Stimulated activated CD4-positive, alpha-beta T cell treated with anti-CD3 and anti-CD28 coated beads, TNF-alpha, amount 100 ng/mL, for 4 hours (primary cell): ENCODE measurements at regions not wholly inside any gene's neighbourhood (a gene's known extent, or its start where the extent isn't known, plus 50 kb on each side); places are given as distances from the start of the nearest gene placed in this dataset.
"Not testable (repeated sequence)": the region's sequence is repeated elsewhere in the genome, so short reads cannot be mapped to it uniquely, and the experiment has no call there.

Experiments
- DNase-seq, 3 experiments: peaks; one replicate each; pipeline ENCODE4 v3.0.0-alpha.2; 2020; ENCODE audit warnings: low read depth in 3 of 3

DNA sequence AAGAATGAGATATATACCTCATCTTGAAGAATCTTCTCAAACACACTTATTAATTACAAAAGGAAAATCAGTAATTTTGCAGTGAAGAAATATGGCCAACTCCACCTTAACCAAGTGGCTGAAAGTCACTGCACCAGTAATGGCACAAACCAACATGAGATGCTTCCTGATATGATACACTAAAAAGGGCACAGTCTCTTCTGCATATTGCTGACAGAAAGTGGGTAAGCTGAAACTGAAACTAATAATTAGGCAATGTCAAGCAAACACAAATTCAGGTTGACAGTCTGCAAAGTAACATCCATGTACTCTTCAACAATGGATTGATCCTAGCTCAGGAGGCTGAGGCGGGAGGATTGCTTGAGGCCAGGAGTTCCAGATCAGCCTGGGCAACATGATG lies 56.1 kb downstream of the ZNF22 start:
- DNase-seq = not testable (repeated sequence)

DNA sequence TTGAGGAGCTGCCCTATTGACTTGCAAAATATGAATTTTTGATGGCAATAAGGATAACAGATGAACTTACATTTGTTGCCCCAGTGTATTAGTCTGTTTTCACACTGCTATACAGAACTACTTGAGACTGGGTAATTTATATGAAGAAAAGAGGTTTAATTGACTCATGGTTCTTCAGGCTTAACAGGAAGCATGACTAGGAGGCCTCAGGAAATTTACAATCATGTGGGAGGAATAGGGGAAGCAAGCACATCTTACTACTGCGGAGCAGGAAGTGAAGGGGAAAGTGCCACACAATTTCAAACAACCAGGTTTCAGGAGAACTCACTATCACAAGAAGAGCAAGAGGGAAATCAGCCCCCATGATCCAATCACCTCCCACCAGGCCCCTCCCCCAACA lies 57.9 kb downstream of the ZNF22 start:
- no peak for DNase-seq

DNA sequence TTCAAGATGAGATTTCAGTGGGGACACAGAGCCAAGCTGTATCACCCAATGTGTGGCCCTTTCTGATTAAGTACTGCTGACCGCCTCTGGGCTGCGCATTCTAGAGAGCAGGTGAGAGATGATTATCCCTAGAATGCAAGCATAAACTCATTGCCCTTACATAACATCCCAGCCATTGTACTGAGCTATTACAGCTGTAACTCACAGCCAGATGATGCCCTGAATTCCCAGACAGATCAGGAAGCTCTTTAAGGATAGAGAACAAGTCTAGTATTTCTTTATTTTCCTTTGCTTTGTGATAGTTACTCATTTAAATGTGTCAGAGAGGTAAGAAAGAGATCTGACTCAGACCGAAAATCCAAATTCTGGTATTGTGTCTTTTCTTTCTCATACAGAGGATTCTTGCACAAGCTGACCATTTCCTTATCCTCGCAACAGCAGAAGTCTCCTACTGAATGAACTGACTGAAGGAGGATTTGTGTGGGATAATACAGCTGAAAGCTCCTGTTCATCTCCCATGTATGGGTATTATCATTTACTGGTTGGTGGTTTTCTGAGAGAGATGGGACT lies 58.4 kb downstream of the ZNF22 start:
- DNase-seq = no peak

DNA sequence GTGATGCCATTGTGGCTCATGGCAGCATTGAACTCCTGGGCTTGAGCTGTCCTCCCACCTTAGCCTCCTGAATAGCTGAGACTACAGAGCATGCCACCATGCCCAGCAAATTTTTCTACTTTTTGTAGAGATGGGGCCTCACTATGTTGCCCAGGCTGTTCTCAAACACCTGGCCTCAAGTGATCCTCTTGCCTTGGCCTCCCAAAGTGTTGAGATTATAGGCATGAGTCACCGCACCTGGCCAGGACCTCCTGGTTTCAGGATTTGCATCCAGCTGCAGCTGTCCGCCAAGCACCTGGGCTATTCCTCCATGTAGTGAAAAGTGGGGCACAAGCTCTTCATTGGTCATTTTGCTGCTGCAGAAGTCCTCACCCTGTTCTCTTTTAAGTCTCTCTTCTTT lies 58.9 kb downstream of the ZNF22 start:
- DNase-seq = no peak

DNA sequence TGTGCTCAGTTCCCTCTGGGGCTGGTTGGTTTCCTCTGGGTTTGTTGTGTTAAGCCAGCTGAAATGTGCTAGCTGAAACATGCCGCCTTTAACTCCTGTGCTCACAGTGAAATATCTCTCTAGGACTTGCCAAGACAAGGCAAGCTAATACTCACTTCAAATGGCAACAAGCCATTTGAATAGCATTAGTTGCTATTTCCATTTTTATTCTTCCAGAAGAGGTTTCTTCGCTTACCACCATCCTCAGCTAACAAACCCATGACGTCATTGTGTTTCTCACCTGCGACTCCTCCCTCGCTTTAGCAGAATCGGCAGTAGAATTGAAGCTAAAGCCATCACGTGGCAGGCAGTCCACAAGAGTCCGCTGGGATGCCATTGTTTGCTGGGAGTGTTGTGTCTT lies 61.3 kb downstream of the ZNF22 start:
- no peak for DNase-seq

DNA sequence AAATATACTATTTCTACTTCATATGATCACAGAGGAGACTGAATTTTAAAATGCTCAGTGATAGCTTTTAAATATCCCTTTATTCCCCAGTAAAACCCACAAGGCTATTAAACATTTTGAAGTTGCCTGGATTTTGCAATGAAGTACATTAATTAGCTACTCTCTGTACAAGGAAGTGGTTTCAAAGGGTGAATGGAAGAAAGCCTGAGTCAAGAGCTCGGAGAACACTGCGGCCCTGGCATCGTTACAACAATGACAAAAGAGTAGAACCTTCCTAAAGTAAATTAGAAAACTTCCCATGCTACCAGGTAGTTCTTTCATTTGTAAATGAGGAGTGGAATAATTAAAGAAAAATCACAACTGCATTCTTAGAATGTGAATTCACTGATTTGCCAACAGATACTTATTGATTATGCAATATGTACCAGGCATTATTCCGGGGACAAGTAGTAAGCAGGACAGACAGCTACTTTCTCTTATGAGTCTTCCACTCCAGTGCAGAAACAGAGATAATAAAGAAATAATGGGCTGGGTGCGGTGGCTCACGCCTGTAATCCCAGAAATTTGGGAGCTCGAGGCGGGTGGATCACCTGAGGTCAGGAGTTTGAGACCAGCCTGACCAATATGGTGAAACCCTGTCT lies 63.0 kb downstream of the ZNF22 start:
- DNase-seq = no peak

DNA sequence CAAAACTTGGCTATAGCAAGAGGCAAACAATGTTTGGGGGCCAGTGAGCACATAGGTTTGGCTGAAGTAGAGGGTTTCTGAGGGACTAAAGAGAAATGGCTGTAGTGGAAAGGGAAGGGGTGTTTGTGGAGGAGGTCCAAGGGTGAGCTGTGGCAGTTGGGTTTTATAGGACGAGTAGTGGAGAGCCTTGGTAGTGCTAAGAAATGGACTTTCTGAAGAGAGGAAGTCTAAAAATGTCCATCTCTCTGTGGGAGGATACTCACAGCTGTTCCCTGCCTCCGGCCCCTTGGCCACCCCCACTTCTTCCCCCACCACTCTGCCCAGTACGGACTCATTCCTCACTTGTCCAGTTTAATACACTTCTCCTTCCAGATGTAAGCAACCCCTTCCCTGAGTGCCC lies 64.3 kb downstream of the ZNF22 start:
- no peak for DNase-seq

DNA sequence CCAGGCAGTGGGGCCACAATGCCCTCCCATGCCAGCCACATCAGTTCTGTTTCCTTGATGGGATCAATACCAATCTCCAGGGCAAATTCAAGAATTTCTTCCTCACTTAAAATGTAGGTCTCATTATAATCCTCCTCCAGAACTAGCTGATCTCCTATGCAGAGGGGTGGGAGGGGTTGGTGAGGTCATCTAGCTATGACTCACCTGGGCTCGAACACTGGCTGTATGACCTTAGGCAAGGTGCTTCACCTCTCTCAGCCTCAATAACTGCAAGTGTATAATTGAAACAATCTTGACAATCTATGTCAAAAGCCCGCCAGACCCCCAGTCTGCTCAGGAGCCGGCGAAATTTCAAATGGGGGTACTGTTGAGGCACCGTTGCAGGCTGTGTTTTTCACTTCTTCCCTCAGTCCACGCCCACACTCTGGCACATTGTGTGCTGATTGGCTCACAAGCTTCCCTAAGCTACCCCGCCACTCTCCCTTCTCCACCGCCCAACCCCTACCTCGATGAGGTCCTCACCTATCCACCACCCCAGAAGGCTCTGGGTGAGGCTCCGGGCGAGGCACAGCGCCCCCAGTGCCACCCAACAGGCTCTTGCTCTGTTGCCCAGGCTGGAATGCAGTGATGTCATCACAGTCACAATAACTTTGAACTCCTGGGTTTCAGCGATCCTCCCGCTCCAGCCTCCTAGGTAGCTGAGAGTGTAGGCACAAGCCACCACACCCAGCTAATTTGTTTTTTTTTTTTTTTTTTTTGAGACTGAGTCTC lies 70.5 kb downstream of the ZNF22 start:
- DNase-seq = no peak

DNA sequence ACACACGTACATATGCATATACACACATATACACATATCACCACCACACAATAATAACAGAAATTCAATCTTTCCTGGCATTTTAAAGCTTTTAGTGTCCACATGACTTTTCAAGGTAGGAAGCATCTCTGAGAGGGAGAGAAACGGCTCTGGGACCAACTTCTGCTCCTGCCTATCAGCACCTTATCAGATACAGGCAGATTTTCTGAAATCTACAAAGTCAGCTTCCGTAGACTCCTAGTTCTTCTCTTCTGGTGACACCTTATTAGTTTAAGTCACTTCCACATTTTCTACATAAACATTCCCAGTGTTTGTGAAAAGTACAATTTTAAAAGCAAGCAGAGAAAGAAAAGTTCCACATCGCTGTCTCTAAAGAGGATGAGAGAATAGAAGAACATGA lies 74.5 kb downstream of the ZNF22 start:
- no peak for DNase-seq

DNA sequence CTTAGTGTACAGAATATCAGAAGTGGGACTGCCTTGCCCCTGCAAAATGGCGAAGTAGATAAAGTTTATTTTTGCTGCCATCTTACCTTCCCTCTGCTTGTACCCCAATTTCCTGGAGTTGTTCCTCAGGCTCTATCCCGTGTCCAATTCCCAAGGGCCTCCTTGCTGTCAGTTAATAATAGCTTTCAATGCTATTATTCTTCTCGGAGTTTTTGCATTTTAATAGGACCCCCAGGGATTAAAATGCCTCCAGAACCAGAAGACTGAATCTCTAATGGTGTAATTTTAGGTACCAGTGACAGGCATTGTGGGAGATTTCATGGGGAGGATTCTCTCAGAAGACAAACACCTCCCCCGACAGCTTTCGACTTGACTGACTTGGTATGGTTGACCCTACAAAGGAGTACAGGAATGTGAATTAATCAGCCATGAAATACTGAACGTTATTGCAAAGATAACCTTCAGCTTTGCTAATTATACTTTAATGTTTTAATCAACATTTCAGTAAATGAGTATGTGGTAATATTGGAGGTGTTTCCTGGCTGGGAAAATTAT lies 75.2 kb downstream of the ZNF22 start:
- no peak for DNase-seq

DNA sequence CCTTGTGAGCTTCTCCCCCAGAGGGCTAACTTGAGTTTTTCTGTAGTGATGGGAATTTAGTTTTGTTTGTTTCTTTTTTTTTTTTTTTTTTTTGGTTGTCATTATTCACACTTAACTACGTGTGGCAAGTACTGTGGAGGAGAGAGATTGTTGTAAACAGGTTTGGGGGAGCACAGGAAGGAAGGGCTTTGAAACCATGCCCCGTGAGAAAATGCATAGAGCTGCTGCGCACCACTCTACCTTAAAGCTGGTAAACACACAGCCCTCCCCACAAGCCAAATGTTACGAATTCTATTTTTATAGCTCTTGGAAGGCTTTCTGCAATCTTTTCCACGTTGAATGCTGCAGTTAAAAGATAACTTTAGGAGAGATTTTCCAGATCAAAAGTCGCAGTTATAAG lies 76.2 kb downstream of the ZNF22 start:
- no peak for DNase-seq

DNA sequence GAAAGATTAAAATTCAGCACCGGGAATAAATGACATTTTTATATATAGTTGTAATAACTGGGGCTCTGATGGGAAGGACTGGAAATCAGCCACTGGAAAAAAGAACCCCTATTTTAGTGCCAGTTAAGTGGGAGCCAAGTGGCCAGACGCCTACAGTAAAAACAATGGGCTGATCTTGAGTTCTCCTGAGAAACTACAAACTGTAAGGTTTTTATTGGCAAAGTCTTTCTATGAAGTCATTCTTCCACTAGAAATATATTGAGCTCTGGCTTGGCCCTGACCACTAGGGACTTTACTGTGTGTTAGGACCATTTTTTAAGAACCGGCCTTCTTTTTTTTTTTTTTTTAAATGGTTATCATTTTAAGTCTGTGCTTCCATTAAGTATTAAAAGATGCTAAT lies 79.6 kb downstream of the ZNF22 start:
- DNase-seq = no peak

DNA sequence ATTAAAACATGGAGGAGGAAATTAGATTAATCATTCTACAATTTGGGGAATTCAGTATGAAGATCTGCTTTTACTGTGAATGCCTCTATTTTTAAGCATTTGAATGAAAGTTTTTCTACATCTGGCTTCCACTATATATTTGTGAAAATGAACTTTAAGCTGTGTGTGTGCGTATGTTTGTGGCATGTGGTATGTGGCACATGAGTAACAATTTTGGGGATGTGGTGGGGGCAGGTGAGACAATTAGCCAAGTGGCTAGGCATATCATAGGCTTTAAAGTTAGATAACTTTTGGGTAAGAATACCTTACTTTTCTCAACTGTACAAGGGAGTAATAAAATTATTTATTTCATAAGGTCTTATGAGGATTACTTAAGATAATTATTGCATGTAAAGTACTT lies 81.5 kb downstream of the ZNF22 start:
- DNase-seq = no peak

DNA sequence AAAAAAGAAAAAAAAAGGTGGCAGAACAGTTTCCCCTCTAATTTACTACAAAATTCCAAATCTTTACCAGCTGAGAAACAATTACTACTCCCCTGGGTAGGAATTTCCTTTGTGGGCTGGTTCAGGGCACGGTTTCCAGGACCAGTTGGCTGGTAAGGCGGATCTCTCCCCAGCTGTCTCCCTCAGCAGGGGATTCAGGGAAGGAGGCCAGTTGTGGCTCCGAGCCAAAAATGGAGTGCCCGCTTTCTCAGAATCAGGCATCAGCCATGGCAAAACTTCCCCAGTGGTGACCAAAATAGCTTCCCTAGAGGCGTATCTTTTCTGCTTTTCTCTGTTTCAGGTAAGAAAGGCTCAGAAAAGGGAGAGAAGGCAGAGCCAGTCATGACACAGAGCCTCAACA lies 91.2 kb downstream of the ZNF22 start:
- DNase-seq = no peak

DNA sequence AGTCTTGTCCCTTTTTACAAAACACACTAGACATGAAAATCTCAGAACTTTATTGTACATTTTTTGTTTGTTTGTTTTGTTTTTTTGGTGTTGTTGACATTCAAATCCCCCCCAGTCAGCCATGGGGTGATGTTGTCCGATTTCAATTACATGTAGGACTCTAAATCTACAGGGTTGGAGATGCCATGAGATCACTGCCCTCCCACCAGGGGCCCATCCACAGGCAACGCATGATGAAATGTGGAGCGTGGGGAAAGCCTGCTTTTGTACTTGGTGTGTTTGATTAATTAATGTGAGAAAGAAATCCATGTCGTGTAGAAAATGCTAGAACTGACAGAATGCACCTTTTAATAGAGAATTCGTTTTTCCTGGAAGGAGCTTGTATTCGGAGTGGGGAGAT lies 93.2 kb downstream of the ZNF22 start:
- DNase-seq = no peak

DNA sequence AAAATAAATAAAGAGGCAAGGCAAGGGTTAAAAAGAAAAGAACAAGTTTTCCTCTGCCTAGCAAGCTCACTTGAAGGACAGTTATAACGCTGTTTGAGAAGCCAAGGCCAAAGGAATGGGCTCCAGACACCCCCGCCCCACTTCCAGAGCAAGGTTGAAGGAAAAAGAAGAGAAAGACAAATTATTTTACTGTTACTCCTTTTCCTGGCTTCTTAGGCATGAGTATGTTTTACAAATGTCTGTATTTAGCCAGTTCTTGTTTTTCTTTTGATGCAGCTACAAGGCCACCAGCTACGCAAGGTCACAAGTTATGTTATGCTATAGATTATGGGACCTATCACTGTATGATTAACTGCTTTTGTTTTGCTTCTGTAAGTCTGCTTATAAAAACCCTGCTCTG lies 94.6 kb downstream of the ZNF22 start:
- no peak for DNase-seq

DNA sequence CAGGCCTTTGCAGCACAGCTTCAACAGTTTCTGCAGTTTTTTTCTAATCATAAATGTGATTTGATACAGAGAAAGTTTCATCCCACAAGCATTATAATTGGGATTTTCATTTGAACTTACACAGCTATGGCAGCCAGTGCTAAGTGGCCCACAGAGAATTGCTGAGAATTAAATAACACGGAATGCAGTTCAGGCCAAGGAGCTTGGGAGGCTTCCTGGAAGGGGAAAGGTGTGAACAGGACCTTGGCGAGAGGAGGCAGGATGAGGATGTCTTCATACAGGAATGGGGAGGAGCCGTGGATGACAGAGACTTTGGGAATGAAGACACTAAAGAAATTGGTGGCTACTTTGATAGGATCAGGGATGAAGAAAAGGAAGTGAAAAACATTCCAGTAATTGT lies 95.3 kb downstream of the ZNF22 start:
- DNase-seq = no peak

DNA sequence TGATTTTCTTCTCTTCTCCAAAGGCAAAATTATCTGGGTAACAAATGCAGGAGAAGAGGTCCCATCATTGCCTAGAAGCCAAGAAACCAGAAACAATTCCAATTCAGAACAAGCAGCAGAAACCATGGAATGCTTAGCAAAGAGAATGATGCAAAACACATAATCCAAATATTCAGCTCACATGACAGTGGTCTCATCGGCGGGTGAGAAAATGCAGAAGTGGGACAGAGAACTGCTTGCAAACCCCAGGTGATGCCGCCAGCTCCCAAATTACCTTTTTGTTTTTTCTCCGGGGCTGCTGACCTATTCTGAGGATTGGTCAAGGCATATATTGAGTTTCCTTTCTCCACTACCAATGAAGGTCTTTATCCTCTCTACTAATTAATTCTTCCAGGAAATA lies 99.7 kb downstream of the ZNF22 start:
- no peak for DNase-seq

DNA sequence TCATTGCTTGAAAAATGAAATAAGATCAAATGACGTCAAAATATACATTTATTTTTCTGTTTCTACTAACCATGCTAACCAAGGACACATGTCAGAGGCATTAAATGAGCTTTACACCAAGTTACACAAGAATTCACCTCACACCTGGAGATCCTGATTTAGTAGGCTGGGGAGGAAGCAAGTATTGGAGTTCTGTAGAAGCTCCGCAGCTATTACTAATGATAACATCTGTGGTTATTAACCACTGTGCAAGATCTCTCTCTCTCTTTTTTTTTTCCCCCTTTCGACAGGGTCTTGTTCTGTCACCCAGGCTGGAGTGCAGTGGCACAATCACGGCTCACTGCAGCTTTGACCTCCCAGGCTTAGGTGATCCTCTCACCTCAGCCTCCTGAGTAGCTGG lies 104.0 kb downstream of the ZNF22 start:
- DNase-seq = no peak

DNA sequence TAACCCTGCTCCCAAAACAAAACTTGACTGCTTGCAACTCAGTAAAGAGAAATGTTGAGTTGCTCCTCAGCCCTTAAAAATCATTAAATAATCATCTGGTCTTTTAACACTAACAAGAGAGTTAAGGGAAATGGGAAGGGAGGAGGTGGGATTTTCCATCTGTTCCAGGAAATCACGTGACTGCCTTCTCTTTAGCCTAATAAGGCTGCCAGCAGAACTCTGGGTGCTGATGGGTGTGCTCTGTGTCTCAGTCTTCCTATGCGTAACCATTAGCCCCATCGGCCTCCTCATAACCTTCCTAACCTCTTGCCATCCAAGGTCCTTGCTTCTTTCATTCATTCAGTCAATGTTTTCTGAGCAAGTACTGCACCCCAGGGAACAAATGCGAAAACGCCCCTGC lies 104.6 kb downstream of the ZNF22 start:
- not testable (repeated sequence) for DNase-seq

DNA sequence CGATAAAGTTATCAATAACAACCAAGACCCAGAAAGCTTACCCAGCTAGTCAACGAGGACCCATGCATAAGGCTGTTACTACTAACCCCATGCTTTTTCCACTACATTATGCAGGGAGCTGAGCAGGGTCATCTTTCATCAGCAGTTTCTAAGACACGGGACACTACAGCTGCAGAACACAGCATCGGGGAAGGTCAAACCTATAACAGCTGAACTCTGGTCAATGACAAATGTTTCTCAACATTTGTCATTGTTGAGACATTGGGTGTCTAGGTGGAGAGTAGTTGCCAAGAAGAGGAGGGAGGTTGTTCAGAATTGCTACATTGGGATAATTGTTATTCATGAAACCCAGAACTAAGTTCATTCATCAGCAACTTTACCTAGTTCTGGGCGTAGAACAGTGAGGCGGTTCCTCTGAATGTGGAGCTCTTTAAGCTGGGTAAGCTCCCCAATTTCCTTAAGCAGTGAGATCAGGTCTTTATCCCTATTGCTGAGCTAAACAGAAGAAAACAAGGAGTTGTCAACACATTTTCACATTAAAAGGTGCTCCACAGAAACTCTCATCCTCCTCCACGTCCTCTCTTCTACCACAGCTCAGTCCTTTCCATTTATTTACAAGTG lies 105.6 kb downstream of the ZNF22 start:
- no peak for DNase-seq

DNA sequence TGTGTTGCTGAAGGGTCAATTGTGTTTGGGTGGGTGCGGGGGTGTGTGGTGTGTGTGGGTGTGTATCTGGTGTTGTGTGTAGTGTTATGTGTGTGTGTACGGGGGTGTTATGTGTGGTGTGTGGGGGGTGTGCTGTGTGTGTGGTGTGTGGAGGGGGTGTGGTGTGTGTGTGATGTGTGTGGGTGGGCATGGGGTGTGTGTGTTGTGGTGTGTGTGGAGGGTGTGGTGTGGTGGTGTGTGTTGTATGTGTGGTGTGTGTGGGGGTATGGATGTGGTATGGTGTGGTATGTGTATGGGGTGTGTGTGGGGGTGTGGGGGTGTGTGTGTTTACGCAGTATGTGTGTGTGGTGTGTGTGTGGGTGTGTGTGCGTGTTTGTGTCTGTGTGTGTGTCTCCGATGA lies 110.8 kb downstream of the ZNF22 start:
- DNase-seq = no peak

DNA sequence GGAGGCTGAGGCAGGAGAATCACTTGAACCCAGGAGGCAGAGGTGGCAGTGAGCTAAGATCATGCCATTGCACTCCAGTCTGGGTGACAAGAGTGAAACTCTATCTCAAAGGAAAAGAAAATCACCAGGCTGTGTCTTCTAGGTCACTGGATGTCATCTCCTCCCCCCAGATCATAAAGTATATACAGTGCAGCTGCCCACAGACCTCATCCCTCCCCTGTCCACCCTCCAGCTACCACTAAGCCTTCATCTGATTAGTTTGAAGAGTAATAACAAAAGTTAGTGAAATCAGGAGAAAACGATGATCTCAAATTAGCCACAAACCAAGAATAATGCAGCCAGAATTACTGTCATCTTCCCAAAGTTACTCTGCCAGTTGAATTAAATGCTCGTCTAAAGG lies 117.2 kb downstream of the ZNF22 start:
- not testable (repeated sequence) for DNase-seq
